ENCODE measurements at regions not wholly inside any gene's neighbourhood (a gene's known extent, or its start where the extent isn't known, plus 50 kb on each side); places are given as distances from the start of the nearest gene placed in this dataset.

DNA sequence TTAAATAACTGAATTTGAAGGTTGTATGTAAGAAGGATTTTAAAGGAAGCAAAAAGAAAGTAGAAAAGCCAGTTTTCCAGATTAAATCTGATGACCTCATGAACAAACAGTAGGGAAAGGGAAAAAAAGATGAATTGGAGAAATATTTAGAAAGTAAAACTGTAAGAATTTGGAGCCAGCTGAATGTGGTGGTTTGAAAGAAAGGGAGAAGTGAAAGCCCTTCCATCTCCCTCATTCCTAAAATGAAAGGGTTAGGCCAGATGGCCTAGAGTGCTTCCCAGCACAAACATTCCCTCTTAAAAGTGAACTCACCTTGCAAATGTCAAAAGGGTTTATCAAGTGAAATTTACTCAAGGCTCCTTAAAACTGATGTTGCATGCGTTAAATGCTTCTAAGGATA lies 139.3 kb upstream of the COL21A1 start:
- no peak for TF ChIP-seq CTCF (IDR thresholded peaks at IDR 0.05)
- no peak for TF ChIP-seq POLR2A (IDR thresholded peaks at IDR 0.05)
